Activated CD4-positive, alpha-beta T cell treated with anti-CD3 and anti-CD28 coated beads for 36 hours (primary cell): ENCODE measurements at regions not wholly inside any gene's neighbourhood (a gene's known extent, or its start where the extent isn't known, plus 50 kb on each side); places are given as distances from the start of the nearest gene placed in this dataset.

Experiments used
- ATAC-seq: fragments of 200-7000 bp; cut with Tn5 transposase; one replicate; pipeline ENCODE4 v1.10.0; 2021; ENCODE audit warnings: mild to moderate bottlenecking, moderate library complexity
- CTCF ChIA-PET: fragments of 350-600 bp; sonication (Branson Sonifier 250); formaldehyde crosslinking; loops from one replicate; lab custom pipeline; 2021; ENCODE audit warnings: antibody characterized with exemption; lab: Charles Lee
- POLR2A ChIA-PET: fragments of 350-600 bp; sonication (Branson Sonifier 250); formaldehyde crosslinking; loops from one replicate; lab custom pipeline; 2021; ENCODE audit warnings: antibody characterized with exemption, inconsistent platforms; lab: Charles Lee
- DNase-seq: peaks from one replicate; pipeline ENCODE4 v3.0.0-alpha.2; 2020
- H3K27ac Mint-ChIP-seq: one replicate; pipeline ENCODE4 v1.8.0; 2021; ENCODE audit warnings: mixed read lengths
- H3K27me3 Mint-ChIP-seq: one replicate; pipeline ENCODE4 v1.8.0; 2021; ENCODE audit warnings: mixed read lengths
- H3K36me3 Mint-ChIP-seq: one replicate; pipeline ENCODE4 v1.8.0; 2021; ENCODE audit warnings: low read depth, mixed read lengths
- H3K4me1 Mint-ChIP-seq: one replicate; pipeline ENCODE4 v1.8.0; 2021; ENCODE audit warnings: mixed read lengths
- H3K4me3 Mint-ChIP-seq: one replicate; pipeline ENCODE4 v1.8.0; 2021; ENCODE audit warnings: mild to moderate bottlenecking, moderate library complexity, mixed read lengths
- H3K9me3 Mint-ChIP-seq: one replicate; pipeline ENCODE4 v1.8.0; 2021; ENCODE audit warnings: low read depth, mixed read lengths
- intact Hi-C, 2 experiments: fragments of 100-400 bp; cut with DNase I in 1 of 2; cut with micrococcal nuclease in 1 of 2; formaldehyde crosslinking; loops; one replicate each; pipeline versions ENCODE4 v1.14.2 to v1.15.1; 2022 to 2024; cut with DNase I, micrococcal nuclease

GRCh38 chr18:27501671-27502070 lies 316.6 kb upstream of the CHST9 start:
- H3K27me3 Mint-ChIP-seq = no peaks in the 10 kb centered on the region
- CTCF ChIA-PET = interaction anchor here (0.6 kb wide), 1 partner anchor 204 kb away, joined by 3 read pairs; no protein-coding TSS in a partner anchor
- intact Hi-C loops = no loop called here
- POLR2A ChIA-PET = no interaction called here
- peaks cover 2% of the 10 kb centered on the region for H3K36me3 Mint-ChIP-seq
- H3K4me3 Mint-ChIP-seq = no peak overlapping the region
- peaks cover 14% of the 10 kb centered on the region for H3K9me3 Mint-ChIP-seq
- no peak overlapping the region for H3K27ac Mint-ChIP-seq
- no peaks in the 10 kb centered on the region for H3K4me1 Mint-ChIP-seq
- no peak for ATAC-seq
- no peak for DNase-seq

GRCh38 chr18:27500531-27500930 lies 315.4 kb upstream of the CHST9 start:
- H3K9me3 Mint-ChIP-seq = peaks cover 10% of the 10 kb centered on the region
- H3K27me3 Mint-ChIP-seq = no peaks in the 10 kb centered on the region
- intact Hi-C loops = no loop called here
- no peak for DNase-seq
- no peak overlapping the region for H3K4me3 Mint-ChIP-seq
- ATAC-seq = no peak
- CTCF ChIA-PET = no interaction called here
- POLR2A ChIA-PET = no interaction called here
- H3K27ac Mint-ChIP-seq = no peak overlapping the region
- peaks cover 2% of the 10 kb centered on the region for H3K36me3 Mint-ChIP-seq
- H3K4me1 Mint-ChIP-seq = no peaks in the 10 kb centered on the region

- Mint-ChIP-seq H3K9me3 (no peaks in the 10 kb centered on the region), H3K4me1 (no peaks in the 10 kb centered on the region), H3K27me3 (no peaks in the 10 kb centered on the region), H3K27ac (no peak overlapping the region), H3K4me3 (no peak overlapping the region), H3K36me3 (no peaks in the 10 kb centered on the region)
- CTCF ChIA-PET = interaction anchor here (1.3 kb wide), 1 partner anchor 29 kb away, joined by 3 read pairs; no protein-coding TSS in a partner anchor
- DNase-seq (no peak), ATAC-seq (no peak)
- intact Hi-C loops = no loop called here
- POLR2A ChIA-PET = no interaction called here
Observed at GRCh38 chr18:27497246-27497645, 312.1 kb upstream of the CHST9 start.

- H3K27ac Mint-ChIP-seq = no peak overlapping the region
- no peak overlapping the region for H3K4me3 Mint-ChIP-seq
- no peak for DNase-seq
- CTCF ChIA-PET = interaction anchor here (0.6 kb wide), 1 partner anchor 536 kb away, joined by 3 read pairs; no protein-coding TSS in a partner anchor
- H3K36me3 Mint-ChIP-seq = no peaks in the 10 kb centered on the region
- no peaks in the 10 kb centered on the region for H3K27me3 Mint-ChIP-seq
- H3K4me1 Mint-ChIP-seq = no peaks in the 10 kb centered on the region
- no peaks in the 10 kb centered on the region for H3K9me3 Mint-ChIP-seq
- ATAC-seq = no peak
- POLR2A ChIA-PET = no interaction called here
- intact Hi-C loops = no loop called here
Observed at GRCh38 chr18:27493182-27493581, 308.1 kb upstream of the CHST9 start.

- H3K9me3 Mint-ChIP-seq = no peaks in the 10 kb centered on the region
- no peak overlapping the region for H3K4me3 Mint-ChIP-seq
- DNase-seq (no peak), ATAC-seq (no peak)
- no peaks in the 10 kb centered on the region for H3K27me3 Mint-ChIP-seq
- no peaks in the 10 kb centered on the region for H3K36me3 Mint-ChIP-seq
- H3K27ac Mint-ChIP-seq = no peak overlapping the region
- CTCF ChIA-PET = no interaction called here
- H3K4me1 Mint-ChIP-seq = no peaks in the 10 kb centered on the region
- intact Hi-C loops = no loop called here
- POLR2A ChIA-PET = no interaction called here
Observed at GRCh38 chr18:27491772-27492171, 306.7 kb upstream of the CHST9 start.

- Mint-ChIP-seq H3K27ac (no peak overlapping the region), H3K9me3 (peaks cover 5% of the 10 kb centered on the region), H3K27me3 (no peaks in the 10 kb centered on the region), H3K4me1 (no peaks in the 10 kb centered on the region), H3K4me3 (no peak overlapping the region), H3K36me3 (no peaks in the 10 kb centered on the region)
- intact Hi-C loops = no loop called here
- ChIA-PET POLR2A (no interaction called here), CTCF (no interaction called here)
- DNase-seq (no peak), ATAC-seq (no peak)
Observed at GRCh38 chr18:27483276-27483675, 298.2 kb upstream of the CHST9 start.

- DNase-seq = no peak
- H3K36me3 Mint-ChIP-seq = no peaks in the 10 kb centered on the region
- no peak for ATAC-seq
- intact Hi-C loops = no loop called here
- H3K4me3 Mint-ChIP-seq = no peak overlapping the region
- CTCF ChIA-PET = no interaction called here
- no peaks in the 10 kb centered on the region for H3K4me1 Mint-ChIP-seq
- H3K9me3 Mint-ChIP-seq = peaks cover 10% of the 10 kb centered on the region
- no peak overlapping the region for H3K27ac Mint-ChIP-seq
- POLR2A ChIA-PET = no interaction called here
- no peaks in the 10 kb centered on the region for H3K27me3 Mint-ChIP-seq
Observed at GRCh38 chr18:27478459-27478858, 293.4 kb upstream of the CHST9 start.

GRCh38 chr18:27473318-27473717 lies 288.2 kb upstream of the CHST9 start:
- no peak for DNase-seq
- POLR2A ChIA-PET = no interaction called here
- ATAC-seq = no peak
- no peak overlapping the region for H3K4me3 Mint-ChIP-seq
- H3K36me3 Mint-ChIP-seq = no peaks in the 10 kb centered on the region
- H3K4me1 Mint-ChIP-seq = no peaks in the 10 kb centered on the region
- no peaks in the 10 kb centered on the region for H3K27me3 Mint-ChIP-seq
- H3K9me3 Mint-ChIP-seq = peaks cover 7% of the 10 kb centered on the region
- intact Hi-C loops = no loop called here
- no peak overlapping the region for H3K27ac Mint-ChIP-seq
- CTCF ChIA-PET = interaction anchor here (0.6 kb wide), 1 partner anchor 11 kb away, joined by 3 read pairs; no protein-coding TSS in a partner anchor

GRCh38 chr18:27467073-27467472 lies 282.0 kb upstream of the CHST9 start:
- intact Hi-C loops = no loop called here
- no peaks in the 10 kb centered on the region for H3K27me3 Mint-ChIP-seq
- no peak for ATAC-seq
- ChIA-PET POLR2A (no interaction called here), CTCF (interaction anchor here (0.7 kb wide), 1 partner anchor 97 kb away, joined by 6 read pairs; no protein-coding TSS in a partner anchor)
- no peak for DNase-seq
- H3K36me3 Mint-ChIP-seq = no peaks in the 10 kb centered on the region
- H3K4me3 Mint-ChIP-seq = no peak overlapping the region
- no peaks in the 10 kb centered on the region for H3K9me3 Mint-ChIP-seq
- no peaks in the 10 kb centered on the region for H3K4me1 Mint-ChIP-seq
- no peak overlapping the region for H3K27ac Mint-ChIP-seq

GRCh38 chr18:27461957-27462356 lies 276.8 kb upstream of the CHST9 start:
- no peaks in the 10 kb centered on the region for H3K4me1 Mint-ChIP-seq
- DNase-seq = no peak
- no peak overlapping the region for H3K27ac Mint-ChIP-seq
- ATAC-seq = no peak
- intact Hi-C loops = no loop called here
- CTCF ChIA-PET = interaction anchor here (0.6 kb wide), 1 partner anchor 24 kb away, joined by 3 read pairs; no protein-coding TSS in a partner anchor
- H3K9me3 Mint-ChIP-seq = no peaks in the 10 kb centered on the region
- H3K4me3 Mint-ChIP-seq = no peak overlapping the region
- POLR2A ChIA-PET = no interaction called here
- H3K27me3 Mint-ChIP-seq = no peaks in the 10 kb centered on the region
- no peaks in the 10 kb centered on the region for H3K36me3 Mint-ChIP-seq

GRCh38 chr18:27449104-27449503 lies 264.0 kb upstream of the CHST9 start:
- Mint-ChIP-seq H3K27ac (no peak overlapping the region), H3K27me3 (no peaks in the 10 kb centered on the region), H3K36me3 (no peaks in the 10 kb centered on the region), H3K9me3 (peaks cover 2% of the 10 kb centered on the region), H3K4me1 (no peaks in the 10 kb centered on the region), H3K4me3 (no peak overlapping the region)
- DNase-seq = no peak
- ChIA-PET CTCF (interaction anchor here (0.6 kb wide), 1 partner anchor 91 kb away, joined by 3 read pairs; no protein-coding TSS in a partner anchor), POLR2A (no interaction called here)
- ATAC-seq = no peak
- intact Hi-C loops = no loop called here

- no peaks in the 10 kb centered on the region for H3K36me3 Mint-ChIP-seq
- no peak for DNase-seq
- H3K9me3 Mint-ChIP-seq = peaks cover 2% of the 10 kb centered on the region
- no peak overlapping the region for H3K4me3 Mint-ChIP-seq
- no peaks in the 10 kb centered on the region for H3K27me3 Mint-ChIP-seq
- POLR2A ChIA-PET = no interaction called here
- no peak for ATAC-seq
- intact Hi-C loops = no loop called here
- H3K4me1 Mint-ChIP-seq = no peaks in the 10 kb centered on the region
- CTCF ChIA-PET = no interaction called here
- H3K27ac Mint-ChIP-seq = no peak overlapping the region
Observed at GRCh38 chr18:27447930-27448329, 262.8 kb upstream of the CHST9 start.
